H9 (cell line): ENCODE measurements at regions not wholly inside any gene's neighbourhood (a gene's known extent, or its start where the extent isn't known, plus 50 kb on each side); places are given as distances from the start of the nearest gene placed in this dataset.

ENCODE experiments used
- DNase-seq: peaks from one replicate; pipeline ENCODE4 v3.0.0-alpha.2; 2017
- H2AFZ ChIP-seq: one replicate; pipeline ENCODE4 v1.6.1; 2013; ENCODE audit warnings: mild to moderate bottlenecking, low read length, control low read depth, moderate library complexity
- H2AK5ac ChIP-seq: 2 replicates; pipeline ENCODE4 v1.6.1; 2013; ENCODE audit warnings: low read length, control low read depth, mixed read lengths; ENCODE audit not compliant: insufficient read length
- H2BK120ac ChIP-seq: one replicate; pipeline ENCODE4 v1.6.1; 2013; ENCODE audit warnings: low read depth, mild to moderate bottlenecking, low read length, control low read depth, inconsistent platforms; ENCODE audit not compliant: poor library complexity, severe bottlenecking
- H2BK12ac ChIP-seq: 2 replicates; pipeline ENCODE4 v1.6.1; 2013; ENCODE audit warnings: low read length, control low read depth, mixed read lengths, low read depth; ENCODE audit not compliant: insufficient read length
- H2BK15ac ChIP-seq: 2 replicates; pipeline ENCODE4 v1.6.1; 2013; ENCODE audit warnings: low read depth, low read length, control low read depth
- H2BK20ac ChIP-seq: one replicate; pipeline ENCODE4 v1.6.1; 2013; ENCODE audit warnings: low read depth, mild to moderate bottlenecking, low read length, control low read depth, inconsistent platforms; ENCODE audit not compliant: poor library complexity, severe bottlenecking
- H2BK5ac ChIP-seq: 2 replicates; pipeline ENCODE4 v1.6.1; 2013; ENCODE audit warnings: low read length, control low read depth, mixed read lengths; ENCODE audit not compliant: insufficient read length
- H3K14ac ChIP-seq: 2 replicates; pipeline ENCODE4 v1.6.1; 2013; ENCODE audit warnings: low read length, control low read depth; ENCODE audit not compliant: insufficient read depth
- H3K18ac ChIP-seq: 2 replicates; pipeline ENCODE4 v1.6.1; 2013; ENCODE audit warnings: low read depth, mild to moderate bottlenecking, mixed read lengths, low read length, control low read depth; ENCODE audit not compliant: insufficient read length
- H3K23ac ChIP-seq: 2 replicates; pipeline ENCODE4 v1.6.1; 2013; ENCODE audit warnings: low read length, control low read depth, mixed read lengths, low read depth; ENCODE audit not compliant: insufficient read length
- H3K23me2 ChIP-seq: 2 replicates; pipeline ENCODE4 v1.6.1; 2013; ENCODE audit warnings: low read depth, mild to moderate bottlenecking, mixed read lengths, low read length, control low read depth; ENCODE audit not compliant: insufficient read length, poor library complexity, severe bottlenecking
- H3K27ac ChIP-seq: 2 replicates; pipeline ENCODE4 v1.5.1; 2013; ENCODE audit warnings: low read length, control low read depth, mixed read lengths, low read depth; ENCODE audit not compliant: insufficient read length
- H3K27me3 ChIP-seq: 2 replicates; pipeline ENCODE4 v1.6.1; 2013; ENCODE audit warnings: low read length, control low read depth, inconsistent platforms; ENCODE audit not compliant: insufficient read depth
- H3K4ac ChIP-seq: 2 replicates; pipeline ENCODE4 v1.6.1; 2013; ENCODE audit warnings: low read depth, mild to moderate bottlenecking, control low read depth, inconsistent platforms, low read length, moderate library complexity
- H3K4me1 ChIP-seq: 2 replicates; pipeline ENCODE4 v1.6.1; 2013; ENCODE audit warnings: low read length, control low read depth, inconsistent platforms; ENCODE audit not compliant: insufficient read depth
- H3K4me2 ChIP-seq: 2 replicates; pipeline ENCODE4 v1.6.1; 2013; ENCODE audit warnings: low read length, control low read depth, mixed read lengths; ENCODE audit not compliant: insufficient read length, insufficient read depth
- H3K56ac ChIP-seq: 2 replicates; pipeline ENCODE4 v1.6.1; 2013; ENCODE audit warnings: low read depth, mild to moderate bottlenecking, mixed read lengths, low read length, control low read depth; ENCODE audit not compliant: insufficient read length
- H3K79me1 ChIP-seq: 2 replicates; pipeline ENCODE4 v1.6.1; 2013; ENCODE audit warnings: low read depth, mild to moderate bottlenecking, moderate library complexity, low read length, control low read depth, inconsistent platforms; ENCODE audit not compliant: insufficient read depth, poor library complexity, severe bottlenecking
- H3K79me2 ChIP-seq: 2 replicates; pipeline ENCODE4 v1.6.1; 2013; ENCODE audit warnings: low read length, control low read depth, inconsistent platforms; ENCODE audit not compliant: insufficient read depth
- H3K9ac ChIP-seq: 2 replicates; pipeline ENCODE4 v1.6.1; 2013; ENCODE audit warnings: low read length, control low read depth, mixed read lengths; ENCODE audit not compliant: insufficient read length; ENCODE audit errors: extremely low read depth
- H3K9me3 ChIP-seq: one replicate; pipeline ENCODE4 v1.6.1; 2013; ENCODE audit warnings: low read depth, low read length, inconsistent platforms; ENCODE audit not compliant: control insufficient read depth
- H3T11ph ChIP-seq: one replicate; pipeline ENCODE4 v1.6.1; 2013; ENCODE audit warnings: mild to moderate bottlenecking, low read length, control low read depth, inconsistent platforms
- H4K20me1 ChIP-seq: one replicate; pipeline ENCODE4 v1.6.1; 2013; ENCODE audit not compliant: control insufficient read depth, insufficient read length, insufficient read depth
- H4K5ac ChIP-seq: 2 replicates; pipeline ENCODE4 v1.6.1; 2013; ENCODE audit warnings: low read depth, mild to moderate bottlenecking, mixed read lengths, low read length, control low read depth; ENCODE audit not compliant: insufficient read length
- H4K8ac ChIP-seq: replicated peaks from 2 replicates; pipeline ENCODE4 v1.6.1; 2013; ENCODE audit warnings: low read length, control low read depth, mixed read lengths, low read depth; ENCODE audit not compliant: insufficient read length
- H4K91ac ChIP-seq: 2 replicates; pipeline ENCODE4 v1.6.1; 2013; ENCODE audit warnings: low read depth, mild to moderate bottlenecking, moderate library complexity, mixed read lengths, low read length, control low read depth; ENCODE audit not compliant: insufficient read length
- H3K27ac Mint-ChIP-seq, 3 experiments: 2 replicates in 2 of 3; 3 replicates in 1 of 3; pipeline ENCODE4 v1.8.0; 2020 to 2021; ENCODE audit warnings: mixed read lengths in 3 of 3, mild to moderate bottlenecking in 1 of 3, moderate library complexity in 1 of 3
- H3K27me3 Mint-ChIP-seq: 2 replicates; pipeline ENCODE4 v1.8.0; 2021; ENCODE audit warnings: low read depth, mild to moderate bottlenecking, moderate library complexity, mixed read lengths
- H3K36me3 Mint-ChIP-seq, 3 experiments: 2 replicates in 2 of 3; 3 replicates in 1 of 3; pipeline ENCODE4 v1.8.0; 2020 to 2021; ENCODE audit warnings: low read depth in 3 of 3, mixed read lengths in 3 of 3; ENCODE audit not compliant: insufficient read depth in 1 of 3
- H3K4me1 Mint-ChIP-seq, 2 experiments: 2 replicates each; pipeline ENCODE4 v1.8.0; 2020; ENCODE audit warnings: mixed read lengths in 2 of 2
- H3K4me3 Mint-ChIP-seq, 2 experiments: 2 replicates in 1 of 2; 3 replicates in 1 of 2; pipeline ENCODE4 v1.8.0; 2020 to 2021; ENCODE audit warnings: mild to moderate bottlenecking in 2 of 2, mixed read lengths in 2 of 2, moderate library complexity in 1 of 2
- H3K9me3 Mint-ChIP-seq, 2 experiments: 2 replicates in 1 of 2; 3 replicates in 1 of 2; pipeline ENCODE4 v1.8.0; 2020; ENCODE audit warnings: mild to moderate bottlenecking in 2 of 2, mixed read lengths in 2 of 2, moderate library complexity in 1 of 2
- WGBS: extraction: QIAGEN DNeasy Blood & Tissue Kit; methylation state at CpG from one replicate; pipeline ENCODE4 v1.1.7; 2013; ENCODE audit warnings: missing lambda C conversion rate, low lambda C conversion rate, mixed read lengths; ENCODE audit not compliant: insufficient read length; ENCODE audit errors: extremely low coverage; 5-methylcytosine and 5-hydroxymethylcytosine counted together
- TF ChIP-seq, protein P1 (sequence below): fragments of 200-600 bp; sonication (generic); conservative IDR thresholded peaks from 3 replicates; pipeline ENCODE4 v1.8.0; 2021; ENCODE audit warnings: antibody characterized with exemption, mild to moderate bottlenecking

DNA sequence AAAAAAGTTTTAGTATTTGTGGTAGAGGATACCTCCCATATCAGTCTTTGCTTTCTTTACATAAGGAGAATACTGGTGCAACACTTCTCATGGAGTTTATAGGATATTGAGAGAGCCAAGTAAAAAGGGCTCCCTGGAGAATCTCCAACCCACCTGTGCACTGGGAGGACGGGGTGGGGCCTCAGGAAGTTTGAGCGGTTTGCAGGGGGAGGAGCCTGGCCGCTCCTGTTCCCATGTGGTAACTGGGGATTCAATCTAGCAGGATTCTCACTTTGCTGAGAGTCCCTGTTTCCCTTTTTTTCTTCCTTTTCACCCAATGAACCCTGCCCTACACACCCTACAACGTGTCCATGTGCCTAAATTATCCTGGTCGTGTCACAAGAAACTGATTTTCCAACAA lies 82.8 kb downstream of the APTX start:
- Histone ChIP-seq H3K14ac (no peak overlapping the region), H4K91ac (no peak overlapping the region), H3K9me3 (no peaks in the 10 kb centered on the region), H2BK20ac (no peak overlapping the region), H3K9ac (no peak overlapping the region), H3K56ac (no peak overlapping the region), H2BK120ac (no peak overlapping the region), H3K18ac (no peak overlapping the region), H2AFZ (peak overlapping the region; percentile 65), H3K23me2 (no peaks in the 10 kb centered on the region), H3K27ac (no peak overlapping the region), H4K8ac (no peak overlapping the region), H3K4me1 (0 out of 2 replicates have a peak, but pooled peaks cover 2% of the 10 kb centered on the region), H2AK5ac (no peak overlapping the region), H2BK12ac (no peak overlapping the region), H4K20me1 (no peaks in the 10 kb centered on the region), H3K4me2 (no peak overlapping the region), H3T11ph (no peak overlapping the region), H3K4ac (no peak overlapping the region), H2BK15ac (no peak overlapping the region), H4K5ac (no peak overlapping the region), H2BK5ac (no peak overlapping the region), H3K23ac (no peak overlapping the region), H3K79me1 (no peaks in the 10 kb centered on the region), H3K79me2 (no peaks in the 10 kb centered on the region), H3K27me3 (no peaks in the 10 kb centered on the region)
- no peak overlapping the region for H3K4me3 Mint-ChIP-seq
- H3K27me3 Mint-ChIP-seq: no peaks in the 10 kb centered on the region
- no CpG with 5 or more reads among the region's 5 CpGs for WGBS
- no peak overlapping the region for H3K27ac Mint-ChIP-seq
- H3K4me1 Mint-ChIP-seq: peaks cover 5 to 11% of the 10 kb centered on the region in 2 experiments
- DNase-seq: no peak
- peaks cover 0 to 5% (median 2%) of the 10 kb centered on the region in 3 experiments; a peak in 1 of 7 replicates for H3K36me3 Mint-ChIP-seq
- H3K9me3 Mint-ChIP-seq: peaks cover 12 to 13% of the 10 kb centered on the region in 2 experiments; a peak in 4 of 5 replicates
- TF ChIP-seq, protein P1, sequence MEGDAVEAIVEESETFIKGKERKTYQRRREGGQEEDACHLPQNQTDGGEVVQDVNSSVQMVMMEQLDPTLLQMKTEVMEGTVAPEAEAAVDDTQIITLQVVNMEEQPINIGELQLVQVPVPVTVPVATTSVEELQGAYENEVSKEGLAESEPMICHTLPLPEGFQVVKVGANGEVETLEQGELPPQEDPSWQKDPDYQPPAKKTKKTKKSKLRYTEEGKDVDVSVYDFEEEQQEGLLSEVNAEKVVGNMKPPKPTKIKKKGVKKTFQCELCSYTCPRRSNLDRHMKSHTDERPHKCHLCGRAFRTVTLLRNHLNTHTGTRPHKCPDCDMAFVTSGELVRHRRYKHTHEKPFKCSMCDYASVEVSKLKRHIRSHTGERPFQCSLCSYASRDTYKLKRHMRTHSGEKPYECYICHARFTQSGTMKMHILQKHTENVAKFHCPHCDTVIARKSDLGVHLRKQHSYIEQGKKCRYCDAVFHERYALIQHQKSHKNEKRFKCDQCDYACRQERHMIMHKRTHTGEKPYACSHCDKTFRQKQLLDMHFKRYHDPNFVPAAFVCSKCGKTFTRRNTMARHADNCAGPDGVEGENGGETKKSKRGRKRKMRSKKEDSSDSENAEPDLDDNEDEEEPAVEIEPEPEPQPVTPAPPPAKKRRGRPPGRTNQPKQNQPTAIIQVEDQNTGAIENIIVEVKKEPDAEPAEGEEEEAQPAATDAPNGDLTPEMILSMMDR: no peak
